ENCODE measurements at regions not wholly inside any gene's neighbourhood (a gene's known extent, or its start where the extent isn't known, plus 50 kb on each side); places are given as distances from the start of the nearest gene placed in this dataset.

DNA sequence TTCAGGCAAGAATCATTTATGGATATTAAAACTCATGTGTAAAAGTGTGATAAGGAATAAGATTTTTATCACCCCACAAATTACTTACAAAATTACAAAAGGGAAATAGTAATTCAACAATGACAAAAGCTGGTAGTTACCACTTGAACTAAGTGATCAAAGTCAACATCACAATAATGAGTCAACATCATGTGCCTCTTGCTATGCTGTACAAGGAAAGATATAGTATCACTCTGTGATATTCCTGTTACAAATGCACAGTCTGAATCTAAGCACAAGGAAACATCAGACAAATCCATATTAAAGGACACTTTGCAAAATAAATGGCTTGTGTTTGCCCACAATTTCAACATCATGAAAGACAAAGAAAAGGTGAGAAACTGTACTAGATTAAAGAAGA is 90.5 kb upstream of the PLCL2 start:
- peaks cover 4% of the 10 kb centered on the region for H3K27me3 Mint-ChIP-seq (ENCODE audit: insufficient read depth, low read depth, poor library complexity)
- Histone ChIP-seq H3K27me3 (ENCODE audit: insufficient read depth) (no peaks in the 10 kb centered on the region), H3K9me2 (ENCODE audit: insufficient read depth) (peaks cover 24% of the 10 kb centered on the region), H3K79me2 (replicated peaks; ENCODE audit: insufficient read depth) (no peaks in the 10 kb centered on the region), H3K4me3 (no peak overlapping the region), H3K27ac (ENCODE audit: low read depth) (no peak overlapping the region), H3K36me3 (ENCODE audit: insufficient read depth) (no peaks in the 10 kb centered on the region), H4K20me1 (replicated peaks; ENCODE audit: insufficient read depth) (no peaks in the 10 kb centered on the region), H2AFZ (no peak overlapping the region), H3F3A (replicated peaks; ENCODE audit: low read depth) (no peaks in the 10 kb centered on the region), H3K4me2 (no peak overlapping the region), H3K4me1 (ENCODE audit: insufficient read depth) (peaks cover 34% of the 10 kb centered on the region)
- no peak overlapping the region for H3K27ac Mint-ChIP-seq
- no peak for TF ChIP-seq ZNF331 (CRISPR knock-in tag; IDR thresholded peaks at IDR 0.05; ENCODE audit: low read depth)
- no peak for TF ChIP-seq CREB1 (CRISPR knock-in tag; IDR thresholded peaks at IDR 0.05; ENCODE audit: low read depth)
- TF ChIP-seq, protein P1, sequence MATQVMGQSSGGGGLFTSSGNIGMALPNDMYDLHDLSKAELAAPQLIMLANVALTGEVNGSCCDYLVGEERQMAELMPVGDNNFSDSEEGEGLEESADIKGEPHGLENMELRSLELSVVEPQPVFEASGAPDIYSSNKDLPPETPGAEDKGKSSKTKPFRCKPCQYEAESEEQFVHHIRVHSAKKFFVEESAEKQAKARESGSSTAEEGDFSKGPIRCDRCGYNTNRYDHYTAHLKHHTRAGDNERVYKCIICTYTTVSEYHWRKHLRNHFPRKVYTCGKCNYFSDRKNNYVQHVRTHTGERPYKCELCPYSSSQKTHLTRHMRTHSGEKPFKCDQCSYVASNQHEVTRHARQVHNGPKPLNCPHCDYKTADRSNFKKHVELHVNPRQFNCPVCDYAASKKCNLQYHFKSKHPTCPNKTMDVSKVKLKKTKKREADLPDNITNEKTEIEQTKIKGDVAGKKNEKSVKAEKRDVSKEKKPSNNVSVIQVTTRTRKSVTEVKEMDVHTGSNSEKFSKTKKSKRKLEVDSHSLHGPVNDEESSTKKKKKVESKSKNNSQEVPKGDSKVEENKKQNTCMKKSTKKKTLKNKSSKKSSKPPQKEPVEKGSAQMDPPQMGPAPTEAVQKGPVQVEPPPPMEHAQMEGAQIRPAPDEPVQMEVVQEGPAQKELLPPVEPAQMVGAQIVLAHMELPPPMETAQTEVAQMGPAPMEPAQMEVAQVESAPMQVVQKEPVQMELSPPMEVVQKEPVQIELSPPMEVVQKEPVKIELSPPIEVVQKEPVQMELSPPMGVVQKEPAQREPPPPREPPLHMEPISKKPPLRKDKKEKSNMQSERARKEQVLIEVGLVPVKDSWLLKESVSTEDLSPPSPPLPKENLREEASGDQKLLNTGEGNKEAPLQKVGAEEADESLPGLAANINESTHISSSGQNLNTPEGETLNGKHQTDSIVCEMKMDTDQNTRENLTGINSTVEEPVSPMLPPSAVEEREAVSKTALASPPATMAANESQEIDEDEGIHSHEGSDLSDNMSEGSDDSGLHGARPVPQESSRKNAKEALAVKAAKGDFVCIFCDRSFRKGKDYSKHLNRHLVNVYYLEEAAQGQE (IDR thresholded peaks at IDR 0.05; ENCODE audit: unreplicated experiment), result no peak
- no peak for TF ChIP-seq EZH2 (IDR thresholded peaks at IDR 0.05; ENCODE audit: low read depth, unreplicated experiment)
- no peak for TF ChIP-seq STAT1 (IDR thresholded peaks at IDR 0.05; ENCODE audit: unreplicated experiment)
- TF ChIP-seq, protein P2, sequence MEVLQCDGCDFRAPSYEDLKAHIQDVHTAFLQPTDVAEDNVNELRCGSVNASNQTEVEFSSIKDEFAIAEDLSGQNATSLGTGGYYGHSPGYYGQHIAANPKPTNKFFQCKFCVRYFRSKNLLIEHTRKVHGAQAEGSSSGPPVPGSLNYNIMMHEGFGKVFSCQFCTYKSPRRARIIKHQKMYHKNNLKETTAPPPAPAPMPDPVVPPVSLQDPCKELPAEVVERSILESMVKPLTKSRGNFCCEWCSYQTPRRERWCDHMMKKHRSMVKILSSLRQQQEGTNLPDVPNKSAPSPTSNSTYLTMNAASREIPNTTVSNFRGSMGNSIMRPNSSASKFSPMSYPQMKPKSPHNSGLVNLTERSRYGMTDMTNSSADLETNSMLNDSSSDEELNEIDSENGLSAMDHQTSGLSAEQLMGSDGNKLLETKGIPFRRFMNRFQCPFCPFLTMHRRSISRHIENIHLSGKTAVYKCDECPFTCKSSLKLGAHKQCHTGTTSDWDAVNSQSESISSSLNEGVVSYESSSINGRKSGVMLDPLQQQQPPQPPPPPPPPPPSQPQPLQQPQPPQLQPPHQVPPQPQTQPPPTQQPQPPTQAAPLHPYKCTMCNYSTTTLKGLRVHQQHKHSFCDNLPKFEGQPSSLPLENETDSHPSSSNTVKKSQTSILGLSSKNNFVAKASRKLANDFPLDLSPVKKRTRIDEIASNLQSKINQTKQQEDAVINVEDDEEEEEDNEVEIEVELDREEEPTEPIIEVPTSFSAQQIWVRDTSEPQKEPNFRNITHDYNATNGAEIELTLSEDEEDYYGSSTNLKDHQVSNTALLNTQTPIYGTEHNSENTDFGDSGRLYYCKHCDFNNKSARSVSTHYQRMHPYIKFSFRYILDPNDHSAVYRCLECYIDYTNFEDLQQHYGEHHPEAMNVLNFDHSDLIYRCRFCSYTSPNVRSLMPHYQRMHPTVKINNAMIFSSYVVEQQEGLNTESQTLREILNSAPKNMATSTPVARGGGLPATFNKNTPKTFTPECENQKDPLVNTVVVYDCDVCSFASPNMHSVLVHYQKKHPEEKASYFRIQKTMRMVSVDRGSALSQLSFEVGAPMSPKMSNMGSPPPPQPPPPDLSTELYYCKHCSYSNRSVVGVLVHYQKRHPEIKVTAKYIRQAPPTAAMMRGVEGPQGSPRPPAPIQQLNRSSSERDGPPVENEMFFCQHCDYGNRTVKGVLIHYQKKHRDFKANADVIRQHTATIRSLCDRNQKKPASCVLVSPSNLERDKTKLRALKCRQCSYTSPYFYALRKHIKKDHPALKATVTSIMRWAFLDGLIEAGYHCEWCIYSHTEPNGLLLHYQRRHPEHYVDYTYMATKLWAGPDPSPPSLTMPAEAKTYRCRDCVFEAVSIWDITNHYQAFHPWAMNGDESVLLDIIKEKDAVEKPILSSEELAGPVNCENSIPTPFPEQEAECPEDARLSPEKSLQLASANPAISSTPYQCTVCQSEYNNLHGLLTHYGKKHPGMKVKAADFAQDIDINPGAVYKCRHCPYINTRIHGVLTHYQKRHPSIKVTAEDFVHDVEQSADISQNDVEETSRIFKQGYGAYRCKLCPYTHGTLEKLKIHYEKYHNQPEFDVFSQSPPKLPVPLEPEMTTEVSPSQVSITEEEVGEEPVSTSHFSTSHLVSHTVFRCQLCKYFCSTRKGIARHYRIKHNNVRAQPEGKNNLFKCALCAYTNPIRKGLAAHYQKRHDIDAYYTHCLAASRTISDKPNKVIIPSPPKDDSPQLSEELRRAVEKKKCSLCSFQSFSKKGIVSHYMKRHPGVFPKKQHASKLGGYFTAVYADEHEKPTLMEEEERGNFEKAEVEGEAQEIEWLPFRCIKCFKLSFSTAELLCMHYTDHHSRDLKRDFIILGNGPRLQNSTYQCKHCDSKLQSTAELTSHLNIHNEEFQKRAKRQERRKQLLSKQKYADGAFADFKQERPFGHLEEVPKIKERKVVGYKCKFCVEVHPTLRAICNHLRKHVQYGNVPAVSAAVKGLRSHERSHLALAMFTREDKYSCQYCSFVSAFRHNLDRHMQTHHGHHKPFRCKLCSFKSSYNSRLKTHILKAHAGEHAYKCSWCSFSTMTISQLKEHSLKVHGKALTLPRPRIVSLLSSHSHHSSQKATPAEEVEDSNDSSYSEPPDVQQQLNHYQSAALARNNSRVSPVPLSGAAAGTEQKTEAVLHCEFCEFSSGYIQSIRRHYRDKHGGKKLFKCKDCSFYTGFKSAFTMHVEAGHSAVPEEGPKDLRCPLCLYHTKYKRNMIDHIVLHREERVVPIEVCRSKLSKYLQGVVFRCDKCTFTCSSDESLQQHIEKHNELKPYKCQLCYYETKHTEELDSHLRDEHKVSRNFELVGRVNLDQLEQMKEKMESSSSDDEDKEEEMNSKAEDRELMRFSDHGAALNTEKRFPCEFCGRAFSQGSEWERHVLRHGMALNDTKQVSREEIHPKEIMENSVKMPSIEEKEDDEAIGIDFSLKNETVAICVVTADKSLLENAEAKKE (CRISPR knock-in tag; IDR thresholded peaks at IDR 0.05), result no peak
- TF ChIP-seq, protein P3, sequence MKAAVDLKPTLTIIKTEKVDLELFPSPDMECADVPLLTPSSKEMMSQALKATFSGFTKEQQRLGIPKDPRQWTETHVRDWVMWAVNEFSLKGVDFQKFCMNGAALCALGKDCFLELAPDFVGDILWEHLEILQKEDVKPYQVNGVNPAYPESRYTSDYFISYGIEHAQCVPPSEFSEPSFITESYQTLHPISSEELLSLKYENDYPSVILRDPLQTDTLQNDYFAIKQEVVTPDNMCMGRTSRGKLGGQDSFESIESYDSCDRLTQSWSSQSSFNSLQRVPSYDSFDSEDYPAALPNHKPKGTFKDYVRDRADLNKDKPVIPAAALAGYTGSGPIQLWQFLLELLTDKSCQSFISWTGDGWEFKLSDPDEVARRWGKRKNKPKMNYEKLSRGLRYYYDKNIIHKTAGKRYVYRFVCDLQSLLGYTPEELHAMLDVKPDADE (IDR thresholded peaks at IDR 0.05), result no peak
- TF ChIP-seq, protein P4, sequence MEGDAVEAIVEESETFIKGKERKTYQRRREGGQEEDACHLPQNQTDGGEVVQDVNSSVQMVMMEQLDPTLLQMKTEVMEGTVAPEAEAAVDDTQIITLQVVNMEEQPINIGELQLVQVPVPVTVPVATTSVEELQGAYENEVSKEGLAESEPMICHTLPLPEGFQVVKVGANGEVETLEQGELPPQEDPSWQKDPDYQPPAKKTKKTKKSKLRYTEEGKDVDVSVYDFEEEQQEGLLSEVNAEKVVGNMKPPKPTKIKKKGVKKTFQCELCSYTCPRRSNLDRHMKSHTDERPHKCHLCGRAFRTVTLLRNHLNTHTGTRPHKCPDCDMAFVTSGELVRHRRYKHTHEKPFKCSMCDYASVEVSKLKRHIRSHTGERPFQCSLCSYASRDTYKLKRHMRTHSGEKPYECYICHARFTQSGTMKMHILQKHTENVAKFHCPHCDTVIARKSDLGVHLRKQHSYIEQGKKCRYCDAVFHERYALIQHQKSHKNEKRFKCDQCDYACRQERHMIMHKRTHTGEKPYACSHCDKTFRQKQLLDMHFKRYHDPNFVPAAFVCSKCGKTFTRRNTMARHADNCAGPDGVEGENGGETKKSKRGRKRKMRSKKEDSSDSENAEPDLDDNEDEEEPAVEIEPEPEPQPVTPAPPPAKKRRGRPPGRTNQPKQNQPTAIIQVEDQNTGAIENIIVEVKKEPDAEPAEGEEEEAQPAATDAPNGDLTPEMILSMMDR (conservative IDR thresholded peaks at IDR 0.05; ENCODE audit: low read depth in 2 of 2), result no peak
- no peak for TF ChIP-seq JUNB (IDR thresholded peaks at IDR 0.05; ENCODE audit: unreplicated experiment)
- no peak for TF ChIP-seq POLR2AphosphoS5 (IDR thresholded peaks at IDR 0.05; ENCODE audit: low read depth)
- no peak for TF ChIP-seq EZH2phosphoT487 (IDR thresholded peaks at IDR 0.05; ENCODE audit: unreplicated experiment)
- TF ChIP-seq NANOG (IDR thresholded peaks at IDR 0.05; ENCODE audit: borderline replicate concordance), result no peak
- TF ChIP-seq ZNF114 (CRISPR knock-in tag; IDR thresholded peaks at IDR 0.05), result no peak
- H3K9me3 Mint-ChIP-seq, result no peaks in the 10 kb centered on the region; the same call in 2 of the 3 replicates
- H3K4me1 Mint-ChIP-seq, result peaks cover 32% of the 10 kb centered on the region
- H3K4me3 Mint-ChIP-seq, result no peak overlapping the region
- DNase-seq (ENCODE audit: low spot score) (no peak), ATAC-seq (no peak)
- H3K36me3 Mint-ChIP-seq (ENCODE audit: low read depth), result peaks cover 6% of the 10 kb centered on the region; the same call in 2 of the 3 replicates

All from GM23338 (cell line).